ENCODE measurements at regions not wholly inside any gene's neighbourhood (a gene's known extent, or its start where the extent isn't known, plus 50 kb on each side); places are given as distances from the start of the nearest gene placed in this dataset.
"Not testable (repeated sequence)": the region's sequence is repeated elsewhere in the genome, so short reads cannot be mapped to it uniquely, and the experiment has no call there.

- H3K4me3 ChIP-seq (ENCODE audit: low read length in 3 of 3); H3K4me1 ChIP-seq (ENCODE audit: control insufficient read depth in 2 of 3, insufficient read depth in 2 of 3, low read depth in 1 of 3, low read length in 3 of 3); FAIRE-seq; intact Hi-C loops (cut with DNase I); H3K27me3 ChIP-seq (ENCODE audit: control insufficient read depth, insufficient read depth, low read length); H3K9me3 ChIP-seq (ENCODE audit: control insufficient read depth in 2 of 3, insufficient read depth in 1 of 3, low read length in 3 of 3); DNase-seq; H3K27ac ChIP-seq (ENCODE audit: low read depth in 2 of 2, low read length in 2 of 2); H3K9ac ChIP-seq (ENCODE audit: low read length in 3 of 3); H3K36me3 ChIP-seq (ENCODE audit: control insufficient read depth in 2 of 3, insufficient read depth in 3 of 3, low read length in 3 of 3): not testable (repeated sequence)
These were observed 452.5 kb upstream of the NDN start for GRCh38 chr15:24139622-24140021.

DNA sequence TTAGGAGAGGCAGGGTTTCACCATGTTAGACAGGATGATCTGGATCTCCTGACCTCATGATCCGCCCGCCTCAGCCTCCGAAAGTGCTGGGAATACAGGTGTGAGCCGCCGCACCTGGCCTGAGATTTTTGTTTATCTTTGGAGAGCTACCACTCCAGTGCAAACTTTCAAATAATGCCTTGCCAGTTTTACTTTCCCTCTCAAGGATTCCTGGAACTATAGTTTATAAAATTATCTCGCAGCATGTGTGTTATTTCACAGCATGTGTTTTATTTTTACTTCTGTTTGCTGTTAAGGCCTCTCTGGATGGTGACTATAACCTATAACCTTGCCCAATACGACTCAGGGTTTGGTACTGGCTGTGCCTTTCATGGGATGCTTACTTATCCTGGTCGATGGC, 458.0 kb upstream of the NDN start:
- intact Hi-C loops (cut with DNase I); DNase-seq; H3K4me1 ChIP-seq (ENCODE audit: control insufficient read depth in 2 of 3, insufficient read depth in 2 of 3, low read depth in 1 of 3, low read length in 3 of 3); H3K27me3 ChIP-seq (ENCODE audit: control insufficient read depth, insufficient read depth, low read length); H3K9ac ChIP-seq (ENCODE audit: low read length in 3 of 3); H3K27ac ChIP-seq (ENCODE audit: low read depth in 2 of 2, low read length in 2 of 2); H3K9me3 ChIP-seq (ENCODE audit: control insufficient read depth in 2 of 3, insufficient read depth in 1 of 3, low read length in 3 of 3); FAIRE-seq; H3K4me3 ChIP-seq (ENCODE audit: low read length in 3 of 3); H3K36me3 ChIP-seq (ENCODE audit: control insufficient read depth in 2 of 3, insufficient read depth in 3 of 3, low read length in 3 of 3): not testable (repeated sequence)

DNA sequence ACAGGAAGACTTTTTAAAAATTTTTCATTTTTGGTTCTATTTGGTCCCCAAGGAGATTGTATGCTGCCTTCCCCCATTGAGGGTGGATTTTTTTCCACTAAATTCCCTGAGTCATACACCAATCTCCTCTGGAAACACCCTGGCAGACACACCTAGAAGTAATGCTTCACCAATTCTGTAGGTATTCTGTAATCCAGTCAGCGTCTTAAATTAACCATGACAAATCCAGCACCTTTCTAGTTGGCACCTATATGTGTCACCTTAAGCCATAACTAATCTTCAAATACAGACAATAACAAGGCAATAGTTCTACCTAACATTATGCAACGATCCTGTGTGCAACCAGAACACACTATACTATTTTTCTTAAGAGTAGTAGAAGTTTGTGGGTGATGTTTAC, 459.1 kb upstream of the NDN start:
- DNase-seq = no peak
- Histone ChIP-seq H3K4me1 (ENCODE audit: control insufficient read depth in 2 of 3, insufficient read depth in 2 of 3, low read depth in 1 of 3, low read length in 3 of 3) (no peaks in the 10 kb centered on the region), H3K9ac (ENCODE audit: low read length in 3 of 3) (no peak overlapping the region), H3K9me3 (ENCODE audit: control insufficient read depth in 2 of 3, insufficient read depth in 1 of 3, low read length in 3 of 3) (no peaks in the 10 kb centered on the region), H3K4me3 (ENCODE audit: low read length in 3 of 3) (no peak overlapping the region), H3K27ac (ENCODE audit: low read depth in 2 of 2, low read length in 2 of 2) (no peak overlapping the region), H3K36me3 (ENCODE audit: control insufficient read depth in 2 of 3, insufficient read depth in 3 of 3, low read length in 3 of 3) (no peaks in the 10 kb centered on the region), H3K27me3 (ENCODE audit: control insufficient read depth, insufficient read depth, low read length) (no peaks in the 10 kb centered on the region)
- FAIRE-seq = no peak
- TF ChIP-seq, protein P1, sequence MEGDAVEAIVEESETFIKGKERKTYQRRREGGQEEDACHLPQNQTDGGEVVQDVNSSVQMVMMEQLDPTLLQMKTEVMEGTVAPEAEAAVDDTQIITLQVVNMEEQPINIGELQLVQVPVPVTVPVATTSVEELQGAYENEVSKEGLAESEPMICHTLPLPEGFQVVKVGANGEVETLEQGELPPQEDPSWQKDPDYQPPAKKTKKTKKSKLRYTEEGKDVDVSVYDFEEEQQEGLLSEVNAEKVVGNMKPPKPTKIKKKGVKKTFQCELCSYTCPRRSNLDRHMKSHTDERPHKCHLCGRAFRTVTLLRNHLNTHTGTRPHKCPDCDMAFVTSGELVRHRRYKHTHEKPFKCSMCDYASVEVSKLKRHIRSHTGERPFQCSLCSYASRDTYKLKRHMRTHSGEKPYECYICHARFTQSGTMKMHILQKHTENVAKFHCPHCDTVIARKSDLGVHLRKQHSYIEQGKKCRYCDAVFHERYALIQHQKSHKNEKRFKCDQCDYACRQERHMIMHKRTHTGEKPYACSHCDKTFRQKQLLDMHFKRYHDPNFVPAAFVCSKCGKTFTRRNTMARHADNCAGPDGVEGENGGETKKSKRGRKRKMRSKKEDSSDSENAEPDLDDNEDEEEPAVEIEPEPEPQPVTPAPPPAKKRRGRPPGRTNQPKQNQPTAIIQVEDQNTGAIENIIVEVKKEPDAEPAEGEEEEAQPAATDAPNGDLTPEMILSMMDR (IDR thresholded peaks at IDR 0.05; ENCODE audit: borderline replicate concordance, extremely low read depth, insufficient read depth) = no peak
- intact Hi-C loops (cut with DNase I) = no loop called here

DNA sequence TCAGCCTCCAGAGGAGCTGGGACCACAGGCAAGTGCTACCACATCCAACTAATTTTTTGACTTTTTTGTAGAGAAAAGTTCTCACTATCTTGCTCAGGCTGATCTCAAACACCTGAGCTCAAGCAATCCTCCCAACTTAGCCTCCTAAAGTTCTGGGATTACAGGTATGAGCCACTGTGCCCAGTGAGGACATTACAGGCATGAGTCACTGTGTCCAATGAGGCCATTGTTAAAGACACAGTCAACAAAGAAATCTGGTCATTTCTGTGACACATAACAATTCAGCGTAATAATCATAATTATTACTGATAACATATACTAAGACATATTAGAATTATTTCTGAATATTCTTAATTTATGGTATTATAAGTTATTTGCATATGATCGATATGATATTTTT, 463.4 kb upstream of the NDN start:
- TF ChIP-seq, protein P1 (IDR thresholded peaks at IDR 0.05; ENCODE audit: borderline replicate concordance, extremely low read depth, insufficient read depth) = no peak
- H3K27me3 ChIP-seq (ENCODE audit: control insufficient read depth, insufficient read depth, low read length) = no peaks in the 10 kb centered on the region
- no peak overlapping the region for H3K9ac ChIP-seq (ENCODE audit: low read length in 3 of 3)
- intact Hi-C loops (cut with DNase I) = no loop called here
- FAIRE-seq (no peak), DNase-seq (no peak)
- H3K4me3 ChIP-seq (ENCODE audit: low read length in 3 of 3) = no peak overlapping the region
- no peaks in the 10 kb centered on the region for H3K9me3 ChIP-seq (ENCODE audit: control insufficient read depth in 2 of 3, insufficient read depth in 1 of 3, low read length in 3 of 3)
- H3K4me1 ChIP-seq (ENCODE audit: control insufficient read depth in 2 of 3, insufficient read depth in 2 of 3, low read depth in 1 of 3, low read length in 3 of 3) = no peaks in the 10 kb centered on the region
- no peaks in the 10 kb centered on the region for H3K36me3 ChIP-seq (ENCODE audit: control insufficient read depth in 2 of 3, insufficient read depth in 3 of 3, low read length in 3 of 3)
- H3K27ac ChIP-seq (ENCODE audit: low read depth in 2 of 2, low read length in 2 of 2) = no peak overlapping the region

GRCh38 chr15:24158306-24158705, 471.2 kb upstream of the NDN start:
- H3K4me3 ChIP-seq (ENCODE audit: low read length in 3 of 3); H3K4me1 ChIP-seq (ENCODE audit: control insufficient read depth in 2 of 3, insufficient read depth in 2 of 3, low read depth in 1 of 3, low read length in 3 of 3); DNase-seq; H3K27me3 ChIP-seq (ENCODE audit: control insufficient read depth, insufficient read depth, low read length); H3K36me3 ChIP-seq (ENCODE audit: control insufficient read depth in 2 of 3, insufficient read depth in 3 of 3, low read length in 3 of 3); intact Hi-C loops (cut with DNase I); FAIRE-seq; H3K27ac ChIP-seq (ENCODE audit: low read depth in 2 of 2, low read length in 2 of 2); H3K9ac ChIP-seq (ENCODE audit: low read length in 3 of 3); H3K9me3 ChIP-seq (ENCODE audit: control insufficient read depth in 2 of 3, insufficient read depth in 1 of 3, low read length in 3 of 3): not testable (repeated sequence)

DNA sequence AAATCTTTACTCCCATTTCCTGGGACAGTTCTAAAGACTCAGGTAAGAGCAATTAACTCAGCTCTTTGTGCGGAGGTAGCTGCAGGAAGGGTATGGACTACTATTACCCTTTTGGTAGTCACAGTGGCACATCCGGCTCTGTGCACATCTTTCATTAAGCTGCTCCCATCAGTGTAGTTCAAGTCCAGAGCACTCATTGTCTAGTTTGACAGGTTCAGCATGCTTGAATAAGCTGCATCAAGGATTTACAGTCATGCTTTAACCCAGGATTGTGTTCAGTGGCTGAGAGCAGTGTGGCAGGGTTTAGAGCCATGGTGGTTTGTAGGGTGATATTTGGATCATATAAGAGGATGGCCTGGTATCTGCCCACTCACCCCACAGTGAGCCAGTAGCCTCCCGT, 478.4 kb upstream of the NDN start:
- H3K4me1 ChIP-seq (ENCODE audit: control insufficient read depth in 2 of 3, insufficient read depth in 2 of 3, low read depth in 1 of 3, low read length in 3 of 3); FAIRE-seq; H3K9me3 ChIP-seq (ENCODE audit: control insufficient read depth in 2 of 3, insufficient read depth in 1 of 3, low read length in 3 of 3); H3K36me3 ChIP-seq (ENCODE audit: control insufficient read depth in 2 of 3, insufficient read depth in 3 of 3, low read length in 3 of 3); DNase-seq; H3K4me3 ChIP-seq (ENCODE audit: low read length in 3 of 3); H3K9ac ChIP-seq (ENCODE audit: low read length in 3 of 3); H3K27ac ChIP-seq (ENCODE audit: low read depth in 2 of 2, low read length in 2 of 2); H3K27me3 ChIP-seq (ENCODE audit: control insufficient read depth, insufficient read depth, low read length); intact Hi-C loops (cut with DNase I): not testable (repeated sequence)

DNA sequence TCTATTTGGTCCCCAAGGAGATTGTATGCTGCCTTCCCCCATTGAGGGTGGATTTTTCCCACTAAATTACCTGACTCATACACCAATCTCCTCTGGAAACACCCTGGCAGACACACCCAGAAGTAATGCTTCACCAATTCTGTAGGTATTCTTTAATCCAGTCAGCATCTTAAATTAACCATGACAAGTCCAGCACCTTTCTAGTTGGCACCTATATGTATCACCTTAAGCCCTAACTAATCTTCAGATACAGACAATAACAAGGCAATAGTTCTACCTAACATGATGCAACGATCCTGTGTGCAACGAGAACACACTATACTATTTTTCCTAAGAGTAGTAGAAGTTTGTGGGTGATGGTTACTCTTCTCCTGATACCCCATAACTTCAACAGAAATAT, 473.3 kb upstream of the NPAP1 start:
- intact Hi-C loops (cut with DNase I); FAIRE-seq; H3K4me1 ChIP-seq (ENCODE audit: control insufficient read depth in 2 of 3, insufficient read depth in 2 of 3, low read depth in 1 of 3, low read length in 3 of 3): not testable (repeated sequence)

More for the DNA sequence above, 473.3 kb upstream of the NPAP1 start:
- DNase-seq; H3K9ac ChIP-seq (ENCODE audit: low read length in 3 of 3); H3K9me3 ChIP-seq (ENCODE audit: control insufficient read depth in 2 of 3, insufficient read depth in 1 of 3, low read length in 3 of 3); H3K4me3 ChIP-seq (ENCODE audit: low read length in 3 of 3); H3K27ac ChIP-seq (ENCODE audit: low read depth in 2 of 2, low read length in 2 of 2); H3K27me3 ChIP-seq (ENCODE audit: control insufficient read depth, insufficient read depth, low read length); H3K36me3 ChIP-seq (ENCODE audit: control insufficient read depth in 2 of 3, insufficient read depth in 3 of 3, low read length in 3 of 3): not testable (repeated sequence)

All from kidney (tissue), 13 donors.